Caco-2 (cell line): ENCODE measurements at regions not wholly inside any gene's neighbourhood (a gene's known extent, or its start where the extent isn't known, plus 50 kb on each side); places are given as distances from the start of the nearest gene placed in this dataset.

Experiments used
- BruUV-seq: library from RNA; stranded (reverse); fragments of 400-500 nt; replicated peaks from 2 replicates; lab custom pipeline; 2021; lab: Mats Ljungman, UMichigan
- CTCF ChIA-PET: fragments of 300-600 bp; sonication (Branson Sonifier 250); formaldehyde crosslinking; loops from one replicate; lab custom pipeline; 2022; ENCODE audit warnings: antibody characterized with exemption; lab: Charles Lee
- POLR2A ChIA-PET: fragments of 300-600 bp; sonication (Branson Sonifier 250); formaldehyde crosslinking; loops from one replicate; lab custom pipeline; 2022; ENCODE audit warnings: antibody characterized with exemption; lab: Charles Lee
- DNase-seq, 2 experiments: peaks; one replicate each; pipeline versions ENCODE4 v3.0.0 to v3.0.0-alpha.2; 2020 to 2022
- H3K27me3 ChIP-seq: replicated peaks from 2 replicates; pipeline ENCODE4 v1.6.0; 2011; ENCODE audit warnings: low read length; ENCODE audit not compliant: control insufficient read depth, insufficient read depth
- H3K36me3 ChIP-seq: 2 replicates; pipeline ENCODE4 v1.5.1; 2011; ENCODE audit warnings: low read length; ENCODE audit not compliant: control insufficient read depth, insufficient read depth
- H3K4me1 ChIP-seq: fragments of 250-450 bp; sonication (Bioruptor Pico); 2 replicates; pipeline ENCODE4 v1.5.1; 2020; ENCODE audit warnings: mild to moderate bottlenecking
- H3K4me3 ChIP-seq: 2 replicates; pipeline ENCODE4 v1.5.1; 2011; ENCODE audit warnings: low read depth, mild to moderate bottlenecking, control low read depth, low read length
- H3K9me3 ChIP-seq: fragments of 250-450 bp; sonication (Bioruptor Pico); 2 replicates; pipeline ENCODE4 v1.5.1; 2020; ENCODE audit warnings: mild to moderate bottlenecking, moderate library complexity
- H3K27ac Mint-ChIP-seq: one replicate; pipeline ENCODE4 v1.8.0; 2022; ENCODE audit warnings: mixed read lengths; ENCODE audit not compliant: unreplicated experiment
- H3K27me3 Mint-ChIP-seq: one replicate; pipeline ENCODE4 v1.8.0; 2022; ENCODE audit warnings: mixed read lengths; ENCODE audit not compliant: insufficient read depth, unreplicated experiment
- H3K36me3 Mint-ChIP-seq: one replicate; pipeline ENCODE4 v1.8.0; 2022; ENCODE audit warnings: mild to moderate bottlenecking, mixed read lengths; ENCODE audit not compliant: insufficient read depth, unreplicated experiment
- H3K4me1 Mint-ChIP-seq: one replicate; pipeline ENCODE4 v1.8.0; 2022; ENCODE audit warnings: low read depth, mixed read lengths; ENCODE audit not compliant: unreplicated experiment
- H3K4me3 Mint-ChIP-seq: one replicate; pipeline ENCODE4 v1.8.0; 2022; ENCODE audit warnings: mild to moderate bottlenecking, moderate library complexity, mixed read lengths; ENCODE audit not compliant: unreplicated experiment
- H3K9me3 Mint-ChIP-seq: one replicate; pipeline ENCODE4 v1.8.0; 2022; ENCODE audit warnings: mixed read lengths; ENCODE audit not compliant: unreplicated experiment
- intact Hi-C: fragments of 100-400 bp; cut with micrococcal nuclease; formaldehyde crosslinking; loops from one replicate; pipeline ENCODE4 v1.10.0; 2022; ENCODE audit not compliant: unreplicated experiment
- TF ChIP-seq, protein P1 (sequence below), 2 experiments: fragments of 200-600 bp in 1 of 2; IDR thresholded peaks; 1 replicate in 1 of 2; 2 replicates in 1 of 2; pipeline versions ENCODE4 v1.5.1 to v1.8.0; 2011 to 2022; ENCODE audit warnings: antibody characterized with exemption in 1 of 2, control low read depth in 1 of 2, inconsistent platforms in 1 of 2, low read depth in 1 of 2, low read length in 1 of 2, mild to moderate bottlenecking in 1 of 2, moderate library complexity in 1 of 2; ENCODE audit not compliant: insufficient read depth in 1 of 2, severe bottlenecking in 1 of 2, unreplicated experiment in 1 of 2

DNA sequence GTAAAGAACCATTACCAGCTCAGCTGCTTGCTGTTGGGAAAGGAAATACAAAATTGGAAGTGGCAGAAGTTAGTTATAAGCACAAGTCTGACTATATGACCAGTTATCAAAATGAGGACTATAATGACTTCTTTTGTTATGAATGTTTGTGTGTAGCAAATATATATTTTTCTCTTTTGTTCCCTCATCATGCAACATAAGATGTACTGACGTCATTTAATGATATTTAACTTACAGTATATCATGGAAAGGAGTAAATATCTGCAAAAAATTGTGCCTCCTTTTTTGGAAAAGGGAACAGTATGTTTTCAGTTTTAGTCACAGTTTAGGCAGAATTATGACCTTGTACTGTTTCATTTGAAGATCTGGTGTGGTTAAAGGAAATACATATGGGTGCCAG lies 356.3 kb upstream of the SLITRK5 start:
- Histone ChIP-seq H3K9me3 (no peaks in the 10 kb centered on the region), H3K27me3 (no peaks in the 10 kb centered on the region), H3K4me1 (no peaks in the 10 kb centered on the region), H3K4me3 (no peak overlapping the region), H3K36me3 (no peaks in the 10 kb centered on the region)
- no peaks in the 10 kb centered on the region for H3K4me1 Mint-ChIP-seq
- no TSS peak for BruUV-seq
- no peak overlapping the region for H3K4me3 Mint-ChIP-seq
- H3K27ac Mint-ChIP-seq = no peak overlapping the region
- ChIA-PET POLR2A (no interaction called here), CTCF (no interaction called here)
- intact Hi-C loops = no loop called here
- no peaks in the 10 kb centered on the region for H3K27me3 Mint-ChIP-seq
- no peaks in the 10 kb centered on the region for H3K9me3 Mint-ChIP-seq
- TF ChIP-seq, protein P1, sequence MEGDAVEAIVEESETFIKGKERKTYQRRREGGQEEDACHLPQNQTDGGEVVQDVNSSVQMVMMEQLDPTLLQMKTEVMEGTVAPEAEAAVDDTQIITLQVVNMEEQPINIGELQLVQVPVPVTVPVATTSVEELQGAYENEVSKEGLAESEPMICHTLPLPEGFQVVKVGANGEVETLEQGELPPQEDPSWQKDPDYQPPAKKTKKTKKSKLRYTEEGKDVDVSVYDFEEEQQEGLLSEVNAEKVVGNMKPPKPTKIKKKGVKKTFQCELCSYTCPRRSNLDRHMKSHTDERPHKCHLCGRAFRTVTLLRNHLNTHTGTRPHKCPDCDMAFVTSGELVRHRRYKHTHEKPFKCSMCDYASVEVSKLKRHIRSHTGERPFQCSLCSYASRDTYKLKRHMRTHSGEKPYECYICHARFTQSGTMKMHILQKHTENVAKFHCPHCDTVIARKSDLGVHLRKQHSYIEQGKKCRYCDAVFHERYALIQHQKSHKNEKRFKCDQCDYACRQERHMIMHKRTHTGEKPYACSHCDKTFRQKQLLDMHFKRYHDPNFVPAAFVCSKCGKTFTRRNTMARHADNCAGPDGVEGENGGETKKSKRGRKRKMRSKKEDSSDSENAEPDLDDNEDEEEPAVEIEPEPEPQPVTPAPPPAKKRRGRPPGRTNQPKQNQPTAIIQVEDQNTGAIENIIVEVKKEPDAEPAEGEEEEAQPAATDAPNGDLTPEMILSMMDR (IDR thresholded peaks at IDR 0.05; ENCODE audit: insufficient read depth in 1 of 2, low read depth in 1 of 2, low read length in 1 of 2, severe bottlenecking in 1 of 2, unreplicated experiment in 1 of 2) = no peak
- no peaks in the 10 kb centered on the region for H3K36me3 Mint-ChIP-seq
- DNase-seq = no peak

DNA sequence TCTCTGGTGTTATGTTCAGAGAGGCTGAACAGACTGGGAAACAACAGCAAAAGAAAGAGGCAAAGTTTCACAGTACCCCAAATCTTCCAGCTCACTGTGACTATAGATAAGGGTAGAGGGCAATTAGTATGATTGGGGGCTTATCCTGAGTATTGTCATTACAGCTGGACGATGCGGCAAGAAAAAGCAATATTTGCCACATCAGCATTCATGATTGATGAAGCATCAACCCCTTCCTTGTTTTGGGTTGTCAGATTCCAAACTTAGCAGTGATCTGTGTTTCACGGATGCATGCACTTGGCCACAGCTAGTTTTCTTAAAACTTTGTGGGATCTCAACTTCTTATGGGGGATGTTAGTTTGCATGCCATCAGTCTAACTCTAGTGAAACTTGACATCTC lies 348.8 kb upstream of the SLITRK5 start:
- DNase-seq = no peak
- BruUV-seq = no TSS peak
- H3K4me3 Mint-ChIP-seq = no peak overlapping the region
- TF ChIP-seq, protein P1 (IDR thresholded peaks at IDR 0.05; ENCODE audit: insufficient read depth in 1 of 2, low read depth in 1 of 2, low read length in 1 of 2, severe bottlenecking in 1 of 2, unreplicated experiment in 1 of 2) = no peak
- no peak overlapping the region for H3K27ac Mint-ChIP-seq
- no peaks in the 10 kb centered on the region for H3K36me3 Mint-ChIP-seq
- H3K4me1 ChIP-seq = no peaks in the 10 kb centered on the region
- no peak overlapping the region for H3K4me3 ChIP-seq
- CTCF ChIA-PET = no interaction called here
- H3K27me3 Mint-ChIP-seq = no peaks in the 10 kb centered on the region
- POLR2A ChIA-PET = no interaction called here
- no peaks in the 10 kb centered on the region for H3K36me3 ChIP-seq
- intact Hi-C loops = no loop called here
- H3K9me3 ChIP-seq = no peaks in the 10 kb centered on the region
- H3K27me3 ChIP-seq = no peaks in the 10 kb centered on the region
- no peaks in the 10 kb centered on the region for H3K9me3 Mint-ChIP-seq
- no peaks in the 10 kb centered on the region for H3K4me1 Mint-ChIP-seq

DNA sequence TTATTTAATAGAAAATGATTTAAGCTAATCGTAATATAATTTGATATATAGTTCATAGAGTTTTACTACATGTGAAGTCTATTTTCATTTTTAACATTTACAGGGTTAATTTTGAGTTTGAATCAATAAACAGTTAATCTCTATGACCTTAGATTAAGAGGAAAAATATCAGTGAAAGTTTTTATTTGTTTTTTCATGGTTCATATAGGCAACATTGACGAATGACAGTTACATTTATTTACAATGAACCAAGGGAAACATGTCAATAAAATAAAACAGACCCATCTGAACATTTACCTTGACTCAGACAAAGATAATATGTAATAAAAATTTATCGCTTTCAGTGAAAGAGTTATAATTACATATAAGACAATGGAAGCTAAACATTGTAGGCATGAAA lies 346.6 kb upstream of the SLITRK5 start:
- H3K9me3 Mint-ChIP-seq = no peaks in the 10 kb centered on the region
- TF ChIP-seq, protein P1 (IDR thresholded peaks at IDR 0.05; ENCODE audit: insufficient read depth in 1 of 2, low read depth in 1 of 2, low read length in 1 of 2, severe bottlenecking in 1 of 2, unreplicated experiment in 1 of 2) = no peak
- H3K4me1 Mint-ChIP-seq = no peaks in the 10 kb centered on the region
- no peak for DNase-seq
- no peak overlapping the region for H3K4me3 Mint-ChIP-seq
- H3K36me3 ChIP-seq = no peaks in the 10 kb centered on the region
- CTCF ChIA-PET = no interaction called here
- H3K27ac Mint-ChIP-seq = no peak overlapping the region
- no peaks in the 10 kb centered on the region for H3K36me3 Mint-ChIP-seq
- H3K27me3 Mint-ChIP-seq = no peaks in the 10 kb centered on the region
- H3K9me3 ChIP-seq = peaks cover under 1% of the 10 kb centered on the region; the same call in 1 of the 2 replicates
- H3K4me3 ChIP-seq = no peak overlapping the region
- POLR2A ChIA-PET = no interaction called here
- no peaks in the 10 kb centered on the region for H3K27me3 ChIP-seq
- BruUV-seq = no TSS peak
- no peaks in the 10 kb centered on the region for H3K4me1 ChIP-seq
- intact Hi-C loops = no loop called here
